SK-N-SH (cell line): ENCODE measurements at regions not wholly inside any gene's neighbourhood (a gene's known extent, or its start where the extent isn't known, plus 50 kb on each side); places are given as distances from the start of the nearest gene placed in this dataset.

Experiments used
- CTCF ChIA-PET: fragments of 300-600, 350-600 bp; formaldehyde crosslinking; extraction: SDS; loops from one replicate; lab custom pipeline; 2021; lab: Yijun Ruan, JAX
- POLR2A ChIA-PET: fragments of 350-600 bp; sonication (Branson Sonifier 250); formaldehyde crosslinking; extraction: SDS; loops from one replicate; lab custom pipeline; 2020; ENCODE audit warnings: antibody characterized with exemption, inconsistent platforms; lab: Yijun Ruan, JAX
- DNase-seq: peaks from one replicate; pipeline ENCODE4 v3.0.0; 2012
- H2AFZ ChIP-seq: fragments of 200-600 bp; sonication (generic); 2 replicates; pipeline ENCODE4 v1.8.1; 2016; ENCODE audit warnings: antibody characterized with exemption, mild to moderate bottlenecking, low read depth
- H3F3A ChIP-seq: fragments of 200-600 bp; sonication (generic); replicated peaks from 2 replicates; pipeline ENCODE3; 2016; ENCODE audit warnings: antibody characterized with exemption, mild to moderate bottlenecking; ENCODE audit not compliant: insufficient read depth
- H3K27ac ChIP-seq, 2 experiments: fragments of 200-500 bp in 1 of 2; fragments of 200-600 bp in 1 of 2; sonication (Bioruptor generic) in 1 of 2; sonication (generic), shearing (Covaris generic) in 1 of 2; 2 replicates each; pipeline versions ENCODE4 v1.5.1 to v1.6.1; 2014 to 2016; ENCODE audit warnings: low read depth in 2 of 2, inconsistent platforms in 1 of 2, low read length in 1 of 2, mild to moderate bottlenecking in 1 of 2, mixed read lengths in 1 of 2
- H3K27me3 ChIP-seq: fragments of 200-600 bp; sonication (generic), shearing (Covaris generic); 2 replicates; pipeline ENCODE4 v1.6.1; 2016; ENCODE audit warnings: mixed run types; ENCODE audit not compliant: insufficient read depth
- H3K36me3 ChIP-seq, 2 experiments: fragments of 200-500 bp in 1 of 2; fragments of 200-600 bp in 1 of 2; sonication (Bioruptor generic) in 1 of 2; sonication (generic) in 1 of 2; replicated peaks in 1 of 2; 2 replicates each; pipeline versions ENCODE3 to v1.5.1; 2014 to 2016; ENCODE audit warnings: low read length in 1 of 2, mild to moderate bottlenecking in 1 of 2; ENCODE audit not compliant: insufficient read depth in 2 of 2, control insufficient read depth in 1 of 2
- H3K4me1 ChIP-seq, 2 experiments: fragments of 200-500 bp in 1 of 2; fragments of 200-600 bp in 1 of 2; sonication (Bioruptor generic) in 1 of 2; sonication (generic), shearing (Covaris generic) in 1 of 2; 2 replicates each; pipeline versions ENCODE4 v1.5.1 to v1.6.1; 2014 to 2016; ENCODE audit warnings: low read depth in 1 of 2, low read length in 1 of 2, mixed run types in 1 of 2; ENCODE audit not compliant: insufficient read depth in 2 of 2, control insufficient read depth in 1 of 2
- H3K4me2 ChIP-seq: fragments of 200-600 bp; sonication (generic), shearing (Covaris generic); 2 replicates; pipeline ENCODE4 v1.6.1; 2017; ENCODE audit warnings: mixed run types
- H3K4me3 ChIP-seq, 2 experiments: fragments of 200-500 bp in 1 of 2; fragments of 200-600 bp in 1 of 2; sonication (Bioruptor generic) in 1 of 2; sonication (generic), shearing (Covaris generic) in 1 of 2; 2 replicates each; pipeline versions ENCODE4 v1.5.1 to v1.8.1; 2014 to 2016; ENCODE audit warnings: low read depth in 2 of 2, inconsistent platforms in 1 of 2, low read length in 1 of 2, mild to moderate bottlenecking in 1 of 2, mixed read lengths in 1 of 2, moderate library complexity in 1 of 2
- H3K79me2 ChIP-seq: fragments of 200-600 bp; sonication (generic); 2 replicates; pipeline ENCODE4 v1.8.1; 2017; ENCODE audit warnings: mild to moderate bottlenecking; ENCODE audit not compliant: insufficient read depth
- H3K9ac ChIP-seq: fragments of 200-600 bp; sonication (generic); 2 replicates; pipeline ENCODE4 v1.6.1; 2017; ENCODE audit warnings: mixed run types
- H3K9me2 ChIP-seq: fragments of 200-600 bp; sonication (generic); 2 replicates; pipeline ENCODE4 v1.6.1; 2017; ENCODE audit warnings: mixed run types
- H3K9me3 ChIP-seq: fragments of 200-600 bp; sonication (generic); 2 replicates; pipeline ENCODE4 v1.6.1; 2017; ENCODE audit warnings: mixed run types, mild to moderate bottlenecking, moderate library complexity
- H4K20me1 ChIP-seq: fragments of 200-600 bp; sonication (generic); 2 replicates; pipeline ENCODE4 v1.6.1; 2017; ENCODE audit warnings: mild to moderate bottlenecking, mixed run types; ENCODE audit not compliant: insufficient read depth
- CHD2 ChIP-seq: fragments of 150-350 bp; IDR thresholded peaks from 2 replicates; pipeline ENCODE4 v1.6.1; 2018; ENCODE audit warnings: low read length; ENCODE audit not compliant: partially characterized antibody
- FOSL2 ChIP-seq: IDR thresholded peaks from 2 replicates; pipeline ENCODE4 v1.4.0; 2012; ENCODE audit warnings: low read depth, mild to moderate bottlenecking, moderate library complexity, borderline replicate concordance
- FOXJ3 ChIP-seq: sonication (generic); formaldehyde crosslinking; IDR thresholded peaks from 2 replicates; pipeline ENCODE4 v1.5.1; 2020; ENCODE audit warnings: mild to moderate bottlenecking, missing genetic modification reagents
- MEF2A ChIP-seq: IDR thresholded peaks from 2 replicates; pipeline ENCODE4 v1.4.0; 2012; ENCODE audit warnings: low read depth, borderline replicate concordance
- MXI1 ChIP-seq: IDR thresholded peaks from 2 replicates; pipeline ENCODE4 v1.6.1; 2012; ENCODE audit warnings: mild to moderate bottlenecking, low read depth, low read length, improper control_type of control experiment
- NFIC ChIP-seq: IDR thresholded peaks from 2 replicates; pipeline ENCODE4 v1.4.0; 2012; ENCODE audit warnings: borderline replicate concordance
- NRF1 ChIP-seq: IDR thresholded peaks from 2 replicates; pipeline ENCODE4 v1.6.1; 2012; ENCODE audit warnings: low read depth, mild to moderate bottlenecking, low read length
- POLR2AphosphoS5 ChIP-seq: IDR thresholded peaks from 2 replicates; pipeline ENCODE4 v1.6.1; 2012; ENCODE audit warnings: low read depth, low read length
- RAD21 ChIP-seq: IDR thresholded peaks from 2 replicates; pipeline ENCODE4 v1.6.1; 2012; ENCODE audit warnings: mild to moderate bottlenecking, low read length
- RCOR1 ChIP-seq: fragments of 150-350 bp; IDR thresholded peaks from 2 replicates; pipeline ENCODE4 v1.6.1; 2017; ENCODE audit warnings: antibody characterized with exemption, low read length
- RXRA ChIP-seq: IDR thresholded peaks from 2 replicates; pipeline ENCODE4 v1.4.0; 2012; ENCODE audit warnings: low read depth, mild to moderate bottlenecking, borderline replicate concordance
- SMC3 ChIP-seq: IDR thresholded peaks from 2 replicates; pipeline ENCODE4 v1.6.1; 2012; ENCODE audit warnings: low read depth, low read length, improper control_type of control experiment
- TAF1 ChIP-seq: IDR thresholded peaks from 2 replicates; pipeline ENCODE4 v1.6.1; 2012; ENCODE audit warnings: low read depth, mild to moderate bottlenecking, low read length, moderate library complexity, borderline replicate concordance
- TCF12 ChIP-seq: IDR thresholded peaks from 2 replicates; pipeline ENCODE4 v1.4.0; 2012
- YY1 ChIP-seq: IDR thresholded peaks from 2 replicates; pipeline ENCODE4 v1.4.0; 2012; ENCODE audit warnings: low read depth, mild to moderate bottlenecking
- WGBS: methylation state at CpG from one replicate; pipeline ENCODE4 v1.1.6; 2017; ENCODE audit warnings: low lambda C conversion rate; 5-methylcytosine and 5-hydroxymethylcytosine counted together
- TF ChIP-seq, protein P1 (sequence below): IDR thresholded peaks from 2 replicates; pipeline ENCODE4 v1.6.1; 2012; ENCODE audit warnings: mild to moderate bottlenecking, low read depth, low read length, moderate library complexity
- TF ChIP-seq, protein P2 (sequence below): fragments of 150-350 bp; IDR thresholded peaks from 2 replicates; pipeline ENCODE4 v1.6.1; 2016; ENCODE audit warnings: mild to moderate bottlenecking, low read depth, low read length
- TF ChIP-seq, protein P3 (sequence below): fragments of 150-350 bp; IDR thresholded peaks from 2 replicates; pipeline ENCODE4 v1.6.1; 2017; ENCODE audit warnings: antibody characterized with exemption, low read length, low read depth, borderline replicate concordance
- TF ChIP-seq, protein P4 (sequence below): IDR thresholded peaks from 2 replicates; pipeline ENCODE4 v1.4.0; 2012; ENCODE audit warnings: low read depth, borderline replicate concordance

DNA sequence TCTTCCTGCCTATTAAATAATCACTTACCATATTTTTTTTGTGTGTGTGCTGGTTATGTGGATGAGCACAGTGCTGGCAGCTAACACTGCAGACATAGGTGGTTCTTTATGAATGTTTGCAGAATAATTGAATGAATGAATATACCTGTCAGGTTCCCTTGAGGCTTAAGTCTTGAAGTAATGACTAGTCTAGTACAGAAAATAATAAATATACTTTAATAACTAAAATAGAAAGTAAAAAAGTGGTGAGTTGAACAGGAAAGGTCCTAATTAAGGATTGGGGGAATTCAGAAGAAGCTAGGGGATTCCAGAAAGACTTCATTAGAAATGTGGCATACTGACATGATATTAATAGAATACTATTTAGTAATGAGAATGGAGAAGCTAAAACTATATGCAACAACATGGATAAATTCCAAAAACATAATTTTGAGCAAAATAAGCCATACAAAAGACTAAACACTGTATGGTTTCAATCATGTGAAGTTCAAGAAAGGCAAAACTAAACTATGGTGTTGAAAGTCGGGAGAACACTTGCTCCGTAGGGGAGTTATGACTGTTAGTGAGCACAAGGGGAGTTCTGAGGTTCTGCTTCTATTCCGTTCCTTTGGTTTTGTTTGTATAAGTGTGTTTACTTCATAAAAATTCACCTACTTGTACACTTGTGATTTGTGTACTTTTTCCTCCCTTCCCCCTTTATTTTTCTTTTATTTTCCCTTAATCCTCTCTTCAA is 464.6 kb downstream of the MTX2 start:
- Histone ChIP-seq H2AFZ (no peak overlapping the region), H3K4me1 (no peaks in the 10 kb centered on the region; a peak in 1 of 4 replicates), H3K9me2 (no peaks in the 10 kb centered on the region), H3K4me3 (no peak overlapping the region; a peak in 1 of 4 replicates), H3K36me3 (no peaks in the 10 kb centered on the region), H3K4me2 (no peak overlapping the region), H3K9me3 (no peaks in the 10 kb centered on the region), H3K9ac (no peak overlapping the region), H3K27me3 (no peaks in the 10 kb centered on the region), H3K79me2 (no peaks in the 10 kb centered on the region), H3K27ac (no peak overlapping the region), H3F3A (no peaks in the 10 kb centered on the region), H4K20me1 (no peaks in the 10 kb centered on the region)
- no peak for DNase-seq
- ChIA-PET CTCF (interaction anchor here (1.2 kb wide), 1 partner anchor 80 kb away, joined by 5 read pairs; no protein-coding TSS in a partner anchor), POLR2A (no interaction called here)
- 55% methylated on average over 3 of the region's 3 CpGs for WGBS
- no peak for TF ChIP-seq SMC3
- TF ChIP-seq RAD21: no peak
- no peak for TF ChIP-seq FOSL2
- TF ChIP-seq, protein P1, sequence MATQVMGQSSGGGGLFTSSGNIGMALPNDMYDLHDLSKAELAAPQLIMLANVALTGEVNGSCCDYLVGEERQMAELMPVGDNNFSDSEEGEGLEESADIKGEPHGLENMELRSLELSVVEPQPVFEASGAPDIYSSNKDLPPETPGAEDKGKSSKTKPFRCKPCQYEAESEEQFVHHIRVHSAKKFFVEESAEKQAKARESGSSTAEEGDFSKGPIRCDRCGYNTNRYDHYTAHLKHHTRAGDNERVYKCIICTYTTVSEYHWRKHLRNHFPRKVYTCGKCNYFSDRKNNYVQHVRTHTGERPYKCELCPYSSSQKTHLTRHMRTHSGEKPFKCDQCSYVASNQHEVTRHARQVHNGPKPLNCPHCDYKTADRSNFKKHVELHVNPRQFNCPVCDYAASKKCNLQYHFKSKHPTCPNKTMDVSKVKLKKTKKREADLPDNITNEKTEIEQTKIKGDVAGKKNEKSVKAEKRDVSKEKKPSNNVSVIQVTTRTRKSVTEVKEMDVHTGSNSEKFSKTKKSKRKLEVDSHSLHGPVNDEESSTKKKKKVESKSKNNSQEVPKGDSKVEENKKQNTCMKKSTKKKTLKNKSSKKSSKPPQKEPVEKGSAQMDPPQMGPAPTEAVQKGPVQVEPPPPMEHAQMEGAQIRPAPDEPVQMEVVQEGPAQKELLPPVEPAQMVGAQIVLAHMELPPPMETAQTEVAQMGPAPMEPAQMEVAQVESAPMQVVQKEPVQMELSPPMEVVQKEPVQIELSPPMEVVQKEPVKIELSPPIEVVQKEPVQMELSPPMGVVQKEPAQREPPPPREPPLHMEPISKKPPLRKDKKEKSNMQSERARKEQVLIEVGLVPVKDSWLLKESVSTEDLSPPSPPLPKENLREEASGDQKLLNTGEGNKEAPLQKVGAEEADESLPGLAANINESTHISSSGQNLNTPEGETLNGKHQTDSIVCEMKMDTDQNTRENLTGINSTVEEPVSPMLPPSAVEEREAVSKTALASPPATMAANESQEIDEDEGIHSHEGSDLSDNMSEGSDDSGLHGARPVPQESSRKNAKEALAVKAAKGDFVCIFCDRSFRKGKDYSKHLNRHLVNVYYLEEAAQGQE: no peak
- no peak for TF ChIP-seq RXRA
- TF ChIP-seq, protein P2, sequence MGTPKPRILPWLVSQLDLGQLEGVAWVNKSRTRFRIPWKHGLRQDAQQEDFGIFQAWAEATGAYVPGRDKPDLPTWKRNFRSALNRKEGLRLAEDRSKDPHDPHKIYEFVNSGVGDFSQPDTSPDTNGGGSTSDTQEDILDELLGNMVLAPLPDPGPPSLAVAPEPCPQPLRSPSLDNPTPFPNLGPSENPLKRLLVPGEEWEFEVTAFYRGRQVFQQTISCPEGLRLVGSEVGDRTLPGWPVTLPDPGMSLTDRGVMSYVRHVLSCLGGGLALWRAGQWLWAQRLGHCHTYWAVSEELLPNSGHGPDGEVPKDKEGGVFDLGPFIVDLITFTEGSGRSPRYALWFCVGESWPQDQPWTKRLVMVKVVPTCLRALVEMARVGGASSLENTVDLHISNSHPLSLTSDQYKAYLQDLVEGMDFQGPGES: no peak
- TF ChIP-seq TAF1: no peak
- no peak for TF ChIP-seq NRF1
- TF ChIP-seq YY1: no peak
- TF ChIP-seq TCF12: no peak
- TF ChIP-seq MXI1: no peak
- no peak for TF ChIP-seq NFIC
- no peak for TF ChIP-seq CHD2
- TF ChIP-seq, protein P3, sequence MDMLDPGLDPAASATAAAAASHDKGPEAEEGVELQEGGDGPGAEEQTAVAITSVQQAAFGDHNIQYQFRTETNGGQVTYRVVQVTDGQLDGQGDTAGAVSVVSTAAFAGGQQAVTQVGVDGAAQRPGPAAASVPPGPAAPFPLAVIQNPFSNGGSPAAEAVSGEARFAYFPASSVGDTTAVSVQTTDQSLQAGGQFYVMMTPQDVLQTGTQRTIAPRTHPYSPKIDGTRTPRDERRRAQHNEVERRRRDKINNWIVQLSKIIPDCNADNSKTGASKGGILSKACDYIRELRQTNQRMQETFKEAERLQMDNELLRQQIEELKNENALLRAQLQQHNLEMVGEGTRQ: no peak
- TF ChIP-seq, protein P4, sequence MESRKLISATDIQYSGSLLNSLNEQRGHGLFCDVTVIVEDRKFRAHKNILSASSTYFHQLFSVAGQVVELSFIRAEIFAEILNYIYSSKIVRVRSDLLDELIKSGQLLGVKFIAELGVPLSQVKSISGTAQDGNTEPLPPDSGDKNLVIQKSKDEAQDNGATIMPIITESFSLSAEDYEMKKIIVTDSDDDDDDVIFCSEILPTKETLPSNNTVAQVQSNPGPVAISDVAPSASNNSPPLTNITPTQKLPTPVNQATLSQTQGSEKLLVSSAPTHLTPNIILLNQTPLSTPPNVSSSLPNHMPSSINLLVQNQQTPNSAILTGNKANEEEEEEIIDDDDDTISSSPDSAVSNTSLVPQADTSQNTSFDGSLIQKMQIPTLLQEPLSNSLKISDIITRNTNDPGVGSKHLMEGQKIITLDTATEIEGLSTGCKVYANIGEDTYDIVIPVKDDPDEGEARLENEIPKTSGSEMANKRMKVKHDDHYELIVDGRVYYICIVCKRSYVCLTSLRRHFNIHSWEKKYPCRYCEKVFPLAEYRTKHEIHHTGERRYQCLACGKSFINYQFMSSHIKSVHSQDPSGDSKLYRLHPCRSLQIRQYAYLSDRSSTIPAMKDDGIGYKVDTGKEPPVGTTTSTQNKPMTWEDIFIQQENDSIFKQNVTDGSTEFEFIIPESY: no peak
- no peak for TF ChIP-seq MEF2A
- TF ChIP-seq FOXJ3 (CRISPR knock-in tag): no peak
- no peak for TF ChIP-seq RCOR1
- no peak for TF ChIP-seq POLR2AphosphoS5
